ENCODE measurements at regions not wholly inside any gene's neighbourhood (a gene's known extent, or its start where the extent isn't known, plus 50 kb on each side); places are given as distances from the start of the nearest gene placed in this dataset.

- TF ChIP-seq CTCF (optimal IDR thresholded peaks at IDR 0.05 in 1 of 3, IDR thresholded peaks at IDR 0.05 in 1 of 3, conservative IDR thresholded peaks at IDR 0.05 in 1 of 3; ENCODE audit: extremely low read depth in 1 of 3, insufficient read depth in 2 of 3, low read length in 3 of 3) (no peak), EZH2 (IDR thresholded peaks at IDR 0.05; ENCODE audit: low read length) (no peak)
Measured at GRCh38 chr6:16933961-16934360, 167.9 kb upstream of the STMND1 start.
